ENCODE measurements at regions not wholly inside any gene's neighbourhood (a gene's known extent, or its start where the extent isn't known, plus 50 kb on each side); places are given as distances from the start of the nearest gene placed in this dataset.

- H4K20me1 ChIP-seq (ENCODE audit: insufficient read depth, low read length) = no peaks in the 10 kb centered on the region
- H2AFZ ChIP-seq (ENCODE audit: low read length) = no peak overlapping the region
- TF ChIP-seq CTCF (IDR thresholded peaks at IDR 0.05; ENCODE audit: low read length) = no peak
- H3K79me2 ChIP-seq (ENCODE audit: low read length) = no peaks in the 10 kb centered on the region
- no peaks in the 10 kb centered on the region for H3F3A ChIP-seq (ENCODE audit: insufficient read depth, low read length)
- H3K4me2 ChIP-seq (ENCODE audit: low read depth, low read length) = no peak overlapping the region
- H3K9me3 ChIP-seq (replicated peaks; ENCODE audit: insufficient read depth, low read length) = no peaks in the 10 kb centered on the region
- H3K9ac ChIP-seq (ENCODE audit: low read length) = no peak overlapping the region
- H3K27ac ChIP-seq (ENCODE audit: low read length) = no peak overlapping the region
- H3K4me1 ChIP-seq (ENCODE audit: low read length) = no peaks in the 10 kb centered on the region
- H3K9me2 ChIP-seq (replicated peaks; ENCODE audit: insufficient read depth, low read length) = no peaks in the 10 kb centered on the region
- H3K36me3 ChIP-seq (replicated peaks; ENCODE audit: insufficient read depth, low read length) = no peaks in the 10 kb centered on the region
- H3K27me3 ChIP-seq (replicated peaks; ENCODE audit: insufficient read depth, low read length) = no peaks in the 10 kb centered on the region
- DNase-seq = no peak
- no peak overlapping the region for H3K4me3 ChIP-seq (ENCODE audit: low read length)
Measured at GRCh38 chrX:106341823-106342222, 173.7 kb downstream of the PWWP3B start.

- Histone ChIP-seq H3F3A (ENCODE audit: insufficient read depth, low read length) (no peaks in the 10 kb centered on the region), H3K9ac (ENCODE audit: low read length) (no peak overlapping the region), H3K27me3 (replicated peaks; ENCODE audit: insufficient read depth, low read length) (no peaks in the 10 kb centered on the region), H4K20me1 (ENCODE audit: insufficient read depth, low read length) (no peaks in the 10 kb centered on the region), H3K36me3 (replicated peaks; ENCODE audit: insufficient read depth, low read length) (no peaks in the 10 kb centered on the region), H2AFZ (ENCODE audit: low read length) (no peak overlapping the region), H3K9me3 (replicated peaks; ENCODE audit: insufficient read depth, low read length) (no peaks in the 10 kb centered on the region), H3K27ac (ENCODE audit: low read length) (no peak overlapping the region), H3K4me3 (ENCODE audit: low read length) (no peak overlapping the region), H3K9me2 (replicated peaks; ENCODE audit: insufficient read depth, low read length) (no peaks in the 10 kb centered on the region), H3K4me2 (ENCODE audit: low read depth, low read length) (no peak overlapping the region), H3K4me1 (ENCODE audit: low read length) (no peaks in the 10 kb centered on the region), H3K79me2 (ENCODE audit: low read length) (no peaks in the 10 kb centered on the region)
- TF ChIP-seq CTCF (IDR thresholded peaks at IDR 0.05; ENCODE audit: low read length) (no peak), EZH2 (optimal IDR thresholded peaks at IDR 0.05; ENCODE audit: low read depth, low read length) (no peak), EZH2phosphoT487 (IDR thresholded peaks at IDR 0.05; ENCODE audit: low read length) (no peak)
- no peak for DNase-seq
Measured at GRCh38 chrX:106356580-106356979, 188.5 kb downstream of the PWWP3B start.

GRCh38 chrX:106363214-106363613 lies 195.1 kb downstream of the PWWP3B start:
- Histone ChIP-seq H3K27ac (ENCODE audit: low read length) (no peak overlapping the region), H3K36me3 (replicated peaks; ENCODE audit: insufficient read depth, low read length) (no peaks in the 10 kb centered on the region), H3K9me3 (replicated peaks; ENCODE audit: insufficient read depth, low read length) (no peaks in the 10 kb centered on the region), H2AFZ (ENCODE audit: low read length) (no peak overlapping the region), H4K20me1 (ENCODE audit: insufficient read depth, low read length) (no peaks in the 10 kb centered on the region), H3K9me2 (replicated peaks; ENCODE audit: insufficient read depth, low read length) (no peaks in the 10 kb centered on the region), H3K4me3 (ENCODE audit: low read length) (no peak overlapping the region), H3K79me2 (ENCODE audit: low read length) (no peaks in the 10 kb centered on the region), H3K4me2 (ENCODE audit: low read depth, low read length) (no peak overlapping the region), H3K9ac (ENCODE audit: low read length) (no peak overlapping the region), H3K27me3 (replicated peaks; ENCODE audit: insufficient read depth, low read length) (no peaks in the 10 kb centered on the region), H3F3A (ENCODE audit: insufficient read depth, low read length) (no peaks in the 10 kb centered on the region), H3K4me1 (ENCODE audit: low read length) (no peaks in the 10 kb centered on the region)
- DNase-seq = no peak
- TF ChIP-seq CTCF (IDR thresholded peaks at IDR 0.05; ENCODE audit: low read length) (no peak), EZH2phosphoT487 (IDR thresholded peaks at IDR 0.05; ENCODE audit: low read length) (no peak), EZH2 (optimal IDR thresholded peaks at IDR 0.05; ENCODE audit: low read depth, low read length) (no peak)

Measured in MM.1S (cell line).